PC-9 (cell line): ENCODE measurements at regions not wholly inside any gene's neighbourhood (a gene's known extent, or its start where the extent isn't known, plus 50 kb on each side); places are given as distances from the start of the nearest gene placed in this dataset.
A peak's percentile ranks its signal among the peaks of the same experiment; 100 is the strongest.

Experiments used
- BruUV-seq: library from RNA; stranded (reverse); fragments of 400-500 nt; replicated peaks from 2 replicates; lab custom pipeline; 2021; lab: Mats Ljungman, UMichigan
- CTCF ChIA-PET: fragments of 300-600 bp; sonication (Branson Sonifier 250); formaldehyde crosslinking; loops from one replicate; lab custom pipeline; 2022; ENCODE audit warnings: antibody characterized with exemption; lab: Charles Lee
- POLR2A ChIA-PET: fragments of 300-600 bp; sonication (Branson Sonifier 250); formaldehyde crosslinking; loops from one replicate; lab custom pipeline; 2022; ENCODE audit warnings: antibody characterized with exemption; ENCODE audit not compliant: unreplicated experiment; lab: Charles Lee
- DNase-seq, 2 experiments: peaks; one replicate each; pipeline versions ENCODE4 v3.0.0 to v3.0.0-alpha.2; 2015 to 2022; ENCODE audit warnings: mixed read lengths in 1 of 2
- H2AFZ ChIP-seq: fragments of 200-600 bp; sonication (generic); 2 replicates; pipeline ENCODE4 v1.8.1; 2017; ENCODE audit warnings: antibody characterized with exemption
- H3F3A ChIP-seq: fragments of 200-600 bp; sonication (generic); 2 replicates; pipeline ENCODE4 v1.8.1; 2017; ENCODE audit warnings: antibody characterized with exemption, mild to moderate bottlenecking, low read depth; ENCODE audit not compliant: insufficient read depth
- H3K27ac ChIP-seq: fragments of 200-600 bp; sonication (generic); 2 replicates; pipeline ENCODE4 v1.6.1; 2016; ENCODE audit warnings: mixed run types
- H3K27me3 ChIP-seq: fragments of 200-600 bp; sonication (generic); 2 replicates; pipeline ENCODE4 v1.6.1; 2016; ENCODE audit warnings: low read depth, mixed run types; ENCODE audit not compliant: insufficient read depth
- H3K36me3 ChIP-seq: fragments of 200-600 bp; sonication (generic); 2 replicates; pipeline ENCODE4 v1.6.1; 2016; ENCODE audit warnings: low read depth, mixed run types
- H3K4me1 ChIP-seq: fragments of 200-600 bp; sonication (generic); replicated peaks from 2 replicates; pipeline ENCODE4 v1.6.1; 2016; ENCODE audit warnings: mixed run types; ENCODE audit not compliant: insufficient read depth
- H3K4me2 ChIP-seq: fragments of 200-600 bp; sonication (generic); 2 replicates; pipeline ENCODE4 v1.6.1; 2017; ENCODE audit warnings: mixed run types
- H3K4me3 ChIP-seq: fragments of 200-600 bp; sonication (generic); 2 replicates; pipeline ENCODE4 v1.6.1; 2016; ENCODE audit warnings: mixed run types
- H3K79me2 ChIP-seq: fragments of 200-600 bp; sonication (generic); 2 replicates; pipeline ENCODE4 v1.6.1; 2017; ENCODE audit warnings: low read depth, mixed run types
- H3K9me2 ChIP-seq: fragments of 200-600 bp; sonication (generic); 2 replicates; pipeline ENCODE4 v1.8.1; 2017; ENCODE audit warnings: mild to moderate bottlenecking; ENCODE audit not compliant: insufficient read depth
- H3K9me3 ChIP-seq: fragments of 200-600 bp; sonication (generic); 2 replicates; pipeline ENCODE4 v1.8.1; 2016; ENCODE audit warnings: low read depth; ENCODE audit not compliant: insufficient read depth
- H4K20me1 ChIP-seq: fragments of 200-600 bp; sonication (generic); 2 replicates; pipeline ENCODE4 v1.8.1; 2017; ENCODE audit not compliant: insufficient read depth
- EZH2 ChIP-seq: fragments of 200-600 bp; sonication (generic); IDR thresholded peaks from 2 replicates; pipeline ENCODE4 v1.8.0; 2017; ENCODE audit warnings: antibody characterized with exemption, low read depth
- intact Hi-C: fragments of 100-400 bp; cut with micrococcal nuclease; formaldehyde crosslinking; loops from one replicate; pipeline ENCODE4 v1.10.0; 2022; ENCODE audit not compliant: unreplicated experiment
- TF ChIP-seq, protein P1 (sequence below): fragments of 200-600 bp; sonication (generic); conservative IDR thresholded peaks from 2 replicates; pipeline ENCODE4 v1.6.1; 2017; ENCODE audit warnings: mixed run types, antibody characterized with exemption, mild to moderate bottlenecking, moderate library complexity

GRCh38 chr12:13570005-13570694 lies 373.6 kb downstream of the EMP1 start:
- POLR2A ChIA-PET, result no interaction called here
- TF ChIP-seq EZH2, result no peak
- TF ChIP-seq, protein P1, sequence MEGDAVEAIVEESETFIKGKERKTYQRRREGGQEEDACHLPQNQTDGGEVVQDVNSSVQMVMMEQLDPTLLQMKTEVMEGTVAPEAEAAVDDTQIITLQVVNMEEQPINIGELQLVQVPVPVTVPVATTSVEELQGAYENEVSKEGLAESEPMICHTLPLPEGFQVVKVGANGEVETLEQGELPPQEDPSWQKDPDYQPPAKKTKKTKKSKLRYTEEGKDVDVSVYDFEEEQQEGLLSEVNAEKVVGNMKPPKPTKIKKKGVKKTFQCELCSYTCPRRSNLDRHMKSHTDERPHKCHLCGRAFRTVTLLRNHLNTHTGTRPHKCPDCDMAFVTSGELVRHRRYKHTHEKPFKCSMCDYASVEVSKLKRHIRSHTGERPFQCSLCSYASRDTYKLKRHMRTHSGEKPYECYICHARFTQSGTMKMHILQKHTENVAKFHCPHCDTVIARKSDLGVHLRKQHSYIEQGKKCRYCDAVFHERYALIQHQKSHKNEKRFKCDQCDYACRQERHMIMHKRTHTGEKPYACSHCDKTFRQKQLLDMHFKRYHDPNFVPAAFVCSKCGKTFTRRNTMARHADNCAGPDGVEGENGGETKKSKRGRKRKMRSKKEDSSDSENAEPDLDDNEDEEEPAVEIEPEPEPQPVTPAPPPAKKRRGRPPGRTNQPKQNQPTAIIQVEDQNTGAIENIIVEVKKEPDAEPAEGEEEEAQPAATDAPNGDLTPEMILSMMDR, result no peak
- H3K9me3 ChIP-seq, result no peaks in the 10 kb centered on the region; the same call in 1 of the 2 replicates
- no TSS peak for BruUV-seq
- no peaks in the 10 kb centered on the region for H3K36me3 ChIP-seq
- H3K79me2 ChIP-seq, result no peaks in the 10 kb centered on the region
- CTCF ChIA-PET, result no interaction called here
- H3F3A ChIP-seq, result peaks cover 8% of the 10 kb centered on the region; the same call in 1 of the 2 replicates
- H4K20me1 ChIP-seq, result no peaks in the 10 kb centered on the region
- H3K4me3 ChIP-seq, result no peak overlapping the region
- H3K4me1 ChIP-seq, result peaks cover 26% of the 10 kb centered on the region
- intact Hi-C loops, result no loop called here
- no peaks in the 10 kb centered on the region for H3K27me3 ChIP-seq
- DNase-seq, result peak in 1 of 2 experiments; percentile 44
- no peak overlapping the region for H2AFZ ChIP-seq
- peak overlapping the region; percentile 25 for H3K4me2 ChIP-seq
- no peaks in the 10 kb centered on the region for H3K9me2 ChIP-seq
- H3K27ac ChIP-seq, result 0 out of 2 replicates have a peak overlapping the region, but pooled peaks have one; percentile 19

DNA sequence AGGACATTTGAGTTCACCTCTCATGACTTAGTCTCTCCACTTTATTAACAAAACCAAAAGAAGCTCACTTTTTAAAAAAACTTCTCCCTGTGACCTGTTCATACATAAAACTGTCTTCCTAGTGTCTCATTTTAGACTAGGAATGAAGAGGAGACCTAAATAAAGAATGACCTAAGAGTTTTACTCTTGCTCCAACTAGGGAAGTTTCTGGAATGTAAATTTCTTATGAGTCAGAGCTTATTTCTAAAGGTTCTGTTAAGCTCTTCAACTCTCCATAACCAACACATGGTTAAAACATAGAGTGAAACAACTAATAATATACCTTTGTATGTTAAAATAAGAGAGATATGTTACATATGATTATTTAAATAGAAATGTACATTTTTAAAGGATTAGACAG lies 369.8 kb downstream of the EMP1 start:
- H3K4me1 ChIP-seq, result peaks cover 15% of the 10 kb centered on the region
- ChIA-PET CTCF (no interaction called here), POLR2A (no interaction called here)
- no peak for TF ChIP-seq EZH2
- TF ChIP-seq, protein P1, result no peak
- no peak overlapping the region for H2AFZ ChIP-seq
- H3K9me2 ChIP-seq, result no peaks in the 10 kb centered on the region
- DNase-seq, result no peak
- intact Hi-C loops, result no loop called here
- H3K79me2 ChIP-seq, result no peaks in the 10 kb centered on the region
- no peaks in the 10 kb centered on the region for H4K20me1 ChIP-seq
- no peak overlapping the region for H3K4me2 ChIP-seq
- no peaks in the 10 kb centered on the region for H3K9me3 ChIP-seq
- H3K4me3 ChIP-seq, result no peak overlapping the region
- no TSS peak for BruUV-seq
- no peaks in the 10 kb centered on the region for H3K27me3 ChIP-seq
- 0 out of 2 replicates have a peak, but pooled peaks cover 4% of the 10 kb centered on the region for H3F3A ChIP-seq
- H3K36me3 ChIP-seq, result no peaks in the 10 kb centered on the region
- no peak overlapping the region for H3K27ac ChIP-seq

DNA sequence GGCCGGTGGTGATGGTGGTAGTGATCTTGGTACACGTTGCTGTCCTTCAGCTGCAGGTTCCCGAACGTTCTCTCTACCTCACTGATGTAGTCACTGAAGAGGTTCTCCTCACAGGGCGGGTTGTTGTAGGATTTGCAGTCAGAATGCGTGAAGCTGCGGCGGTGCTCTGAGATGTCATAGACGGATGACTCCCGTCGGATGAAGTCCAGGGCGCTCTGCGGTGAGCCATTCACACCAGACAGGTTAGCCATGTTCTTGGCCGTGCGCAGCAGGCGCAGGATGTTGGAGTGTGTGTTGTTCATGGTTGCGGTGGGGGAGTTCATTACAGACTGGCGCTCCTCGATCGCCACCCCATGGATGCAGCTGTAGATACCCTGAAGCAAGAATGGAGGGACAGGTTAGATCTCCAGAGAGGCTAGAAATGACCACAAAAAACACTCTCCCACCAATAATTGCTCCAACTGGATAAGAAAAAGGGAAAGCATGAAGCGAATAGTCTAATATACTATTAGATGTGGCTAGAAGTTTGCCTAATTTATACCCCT lies 367.8 kb downstream of the EMP1 start:
- Histone ChIP-seq H2AFZ (no peak overlapping the region), H3K4me1 (no peaks in the 10 kb centered on the region), H3K9me2 (no peaks in the 10 kb centered on the region), H3K4me3 (no peak overlapping the region), H3K27me3 (no peaks in the 10 kb centered on the region), H3F3A (no peaks in the 10 kb centered on the region), H3K79me2 (no peaks in the 10 kb centered on the region), H3K36me3 (no peaks in the 10 kb centered on the region), H3K27ac (no peak overlapping the region), H4K20me1 (no peaks in the 10 kb centered on the region), H3K9me3 (no peaks in the 10 kb centered on the region), H3K4me2 (no peak overlapping the region)
- no TSS peak for BruUV-seq
- no peak for TF ChIP-seq EZH2
- TF ChIP-seq, protein P1, result no peak
- CTCF ChIA-PET, result no interaction called here
- POLR2A ChIA-PET, result no interaction called here
- intact Hi-C loops, result no loop called here
- DNase-seq, result no peak
